ENCODE measurements at regions not wholly inside any gene's neighbourhood (a gene's known extent, or its start where the extent isn't known, plus 50 kb on each side); places are given as distances from the start of the nearest gene placed in this dataset.

GRCh38 chr12:124162151-124163110 lies 132.5 kb upstream of the RFLNA start:
- no peak for DNase-seq (ENCODE audit: low read depth in 2 of 2)

GRCh38 chr12:124165695-124166094 lies 129.2 kb upstream of the RFLNA start:
- DNase-seq (ENCODE audit: low read depth in 2 of 2): no peak

GRCh38 chr12:124167141-124167540 lies 127.8 kb upstream of the RFLNA start:
- DNase-seq (ENCODE audit: low read depth in 2 of 2): no peak

GRCh38 chr12:124168016-124168786 lies 126.7 kb upstream of the RFLNA start:
- DNase-seq (ENCODE audit: low read depth in 2 of 2): no peak

- DNase-seq (ENCODE audit: low read depth in 2 of 2): no peak
Measured at GRCh38 chr12:124169577-124170284, 125.2 kb upstream of the RFLNA start.

GRCh38 chr12:124170760-124171159 lies 124.1 kb upstream of the RFLNA start:
- DNase-seq (ENCODE audit: low read depth in 2 of 2): no peak

- no peak for DNase-seq (ENCODE audit: low read depth in 2 of 2)
Measured at GRCh38 chr12:124171231-124171979, 123.5 kb upstream of the RFLNA start.

- no peak for DNase-seq (ENCODE audit: low read depth in 2 of 2)
Measured at GRCh38 chr12:124172636-124173035, 122.3 kb upstream of the RFLNA start.

- no peak for DNase-seq (ENCODE audit: low read depth in 2 of 2)
Measured at GRCh38 chr12:124173692-124174091, 121.2 kb upstream of the RFLNA start.

- DNase-seq (ENCODE audit: low read depth in 2 of 2): no peak
Measured at GRCh38 chr12:124174451-124175348, 120.2 kb upstream of the RFLNA start.

- no peak for DNase-seq (ENCODE audit: low read depth in 2 of 2)
Measured at GRCh38 chr12:124175704-124176103, 119.2 kb upstream of the RFLNA start.

GRCh38 chr12:124177276-124177950 lies 117.5 kb upstream of the RFLNA start:
- no peak for DNase-seq (ENCODE audit: low read depth in 2 of 2)

GRCh38 chr12:124177951-124178316 lies 117.0 kb upstream of the RFLNA start:
- no peak for DNase-seq (ENCODE audit: low read depth in 2 of 2)

GRCh38 chr12:124179936-124180607 lies 114.8 kb upstream of the RFLNA start:
- DNase-seq (ENCODE audit: low read depth in 2 of 2): no peak

- no peak for DNase-seq (ENCODE audit: low read depth in 2 of 2)
Measured at GRCh38 chr12:124183172-124183571, 111.7 kb upstream of the RFLNA start.

GRCh38 chr12:124184456-124184855 lies 110.4 kb upstream of the RFLNA start:
- no peak for DNase-seq (ENCODE audit: low read depth in 2 of 2)

GRCh38 chr12:124185971-124186686 lies 108.8 kb upstream of the RFLNA start:
- DNase-seq (ENCODE audit: low read depth in 2 of 2): no peak

- DNase-seq (ENCODE audit: low read depth in 2 of 2): no peak
Measured at GRCh38 chr12:124188084-124188483, 106.8 kb upstream of the RFLNA start.

Measured in stimulated activated CD4-positive, alpha-beta T cell treated with anti-CD3 and anti-CD28 coated beads, Interleukin-15, amount 100 ng/mL, for 48 hours (primary cell).